ENCODE measurements at regions not wholly inside any gene's neighbourhood (a gene's known extent, or its start where the extent isn't known, plus 50 kb on each side); places are given as distances from the start of the nearest gene placed in this dataset.

DNA sequence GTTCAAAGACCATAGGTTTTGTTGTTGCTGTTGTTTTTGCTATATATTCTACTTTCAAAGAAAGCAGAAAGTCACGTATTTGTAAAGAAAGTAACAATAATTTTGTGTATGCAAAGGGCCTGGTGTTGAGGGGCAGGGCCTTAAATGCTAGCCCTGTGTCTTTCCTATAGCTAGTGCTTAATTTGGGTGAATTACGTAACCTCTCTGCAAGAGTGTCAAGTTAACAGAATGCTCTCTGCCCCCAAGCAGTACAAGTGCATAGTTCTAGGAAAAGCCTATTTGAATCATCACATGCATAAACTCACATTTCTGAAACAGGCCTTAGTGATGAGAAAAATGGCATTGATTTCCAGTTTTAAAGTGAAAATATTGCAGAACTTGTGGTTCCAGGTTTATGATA lies 663.6 kb downstream of the STIM2 start:
- DNase-seq (ENCODE audit: low spot score in 2 of 2): no peak
- Histone ChIP-seq H3K36me3 (no peaks in the 10 kb centered on the region), H3K27me3 (no peaks in the 10 kb centered on the region), H3K9me3 (no peaks in the 10 kb centered on the region), H3K27ac (no peak overlapping the region), H3K4me1 (no peaks in the 10 kb centered on the region), H3K4me3 (no peak overlapping the region)
- TF ChIP-seq EP300 (IDR thresholded peaks at IDR 0.05) (no peak), POLR2A (IDR thresholded peaks at IDR 0.05) (no peak)
- TF ChIP-seq, protein P1, sequence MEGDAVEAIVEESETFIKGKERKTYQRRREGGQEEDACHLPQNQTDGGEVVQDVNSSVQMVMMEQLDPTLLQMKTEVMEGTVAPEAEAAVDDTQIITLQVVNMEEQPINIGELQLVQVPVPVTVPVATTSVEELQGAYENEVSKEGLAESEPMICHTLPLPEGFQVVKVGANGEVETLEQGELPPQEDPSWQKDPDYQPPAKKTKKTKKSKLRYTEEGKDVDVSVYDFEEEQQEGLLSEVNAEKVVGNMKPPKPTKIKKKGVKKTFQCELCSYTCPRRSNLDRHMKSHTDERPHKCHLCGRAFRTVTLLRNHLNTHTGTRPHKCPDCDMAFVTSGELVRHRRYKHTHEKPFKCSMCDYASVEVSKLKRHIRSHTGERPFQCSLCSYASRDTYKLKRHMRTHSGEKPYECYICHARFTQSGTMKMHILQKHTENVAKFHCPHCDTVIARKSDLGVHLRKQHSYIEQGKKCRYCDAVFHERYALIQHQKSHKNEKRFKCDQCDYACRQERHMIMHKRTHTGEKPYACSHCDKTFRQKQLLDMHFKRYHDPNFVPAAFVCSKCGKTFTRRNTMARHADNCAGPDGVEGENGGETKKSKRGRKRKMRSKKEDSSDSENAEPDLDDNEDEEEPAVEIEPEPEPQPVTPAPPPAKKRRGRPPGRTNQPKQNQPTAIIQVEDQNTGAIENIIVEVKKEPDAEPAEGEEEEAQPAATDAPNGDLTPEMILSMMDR (IDR thresholded peaks at IDR 0.05): no peak
- WGBS, 2 donors: 63 to 66% methylated on average over 2 of the region's 2 CpGs

GRCh38 chr4:27534488-27534887 lies 673.8 kb downstream of the STIM2 start:
- Histone ChIP-seq H3K27me3 (no peaks in the 10 kb centered on the region), H3K4me1 (no peaks in the 10 kb centered on the region), H3K9me3 (no peaks in the 10 kb centered on the region), H3K27ac (no peak overlapping the region), H3K4me3 (no peak overlapping the region), H3K36me3 (no peaks in the 10 kb centered on the region)
- TF ChIP-seq, protein P1 (IDR thresholded peaks at IDR 0.05): no peak
- TF ChIP-seq EP300 (IDR thresholded peaks at IDR 0.05) (no peak), POLR2A (IDR thresholded peaks at IDR 0.05) (no peak)
- no peak for DNase-seq (ENCODE audit: low spot score in 2 of 2)
- WGBS, 2 donors: 21 to 32% methylated on average over 1 of the region's 1 CpG

DNA sequence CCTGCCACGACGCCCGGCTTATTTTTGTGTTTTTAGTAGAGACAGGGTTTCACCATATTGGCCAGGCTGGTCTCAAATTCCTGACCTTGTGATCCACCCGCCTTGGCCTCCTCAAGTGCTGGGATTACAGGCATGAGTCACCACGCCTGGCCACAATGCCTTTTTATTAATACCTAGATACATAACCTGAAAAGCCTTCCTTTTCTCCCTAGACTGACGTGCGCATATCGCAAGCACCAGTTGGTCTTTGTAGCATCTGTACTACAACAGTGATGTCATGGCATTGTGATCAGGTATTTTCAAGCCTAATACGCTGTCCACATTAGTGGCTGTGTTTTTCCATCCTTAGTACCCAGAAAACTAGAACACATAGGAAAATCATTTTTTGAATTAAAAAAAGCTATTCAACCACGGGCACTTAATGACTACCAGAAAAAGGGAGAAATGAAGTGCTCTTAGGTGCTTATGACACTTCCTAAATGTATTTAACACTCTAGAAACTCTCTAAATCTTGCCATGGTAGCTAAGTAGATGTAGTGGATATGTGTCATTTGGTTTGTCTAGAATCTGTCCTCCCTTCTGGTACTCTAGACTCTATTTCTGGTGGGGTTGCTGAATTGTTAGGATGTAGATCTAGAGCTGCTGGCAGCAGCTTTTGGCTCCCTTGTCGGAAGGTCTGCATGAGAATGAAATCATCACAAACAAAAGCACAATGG lies 707.8 kb downstream of the STIM2 start:
- no peak overlapping the region for H3K4me3 ChIP-seq
- H3K4me1 ChIP-seq: no peaks in the 10 kb centered on the region
- no peaks in the 10 kb centered on the region for H3K27me3 ChIP-seq
- H3K9me3 ChIP-seq: no peaks in the 10 kb centered on the region
- no peak overlapping the region for H3K27ac ChIP-seq
- TF ChIP-seq, protein P1 (IDR thresholded peaks at IDR 0.05): no peak
- TF ChIP-seq POLR2A (IDR thresholded peaks at IDR 0.05): no peak
- no peak for TF ChIP-seq EP300 (IDR thresholded peaks at IDR 0.05)
- DNase-seq (ENCODE audit: low spot score in 2 of 2): no peak
- no peaks in the 10 kb centered on the region for H3K36me3 ChIP-seq
- 87 to 92% methylated on average over 11 of the region's 11 CpGs for WGBS, 2 donors

- DNase-seq (ENCODE audit: low spot score in 2 of 2): no peak
- 78 to 86% methylated on average over 2 of the region's 2 CpGs for WGBS, 2 donors
- Histone ChIP-seq H3K27me3 (no peaks in the 10 kb centered on the region), H3K9me3 (no peaks in the 10 kb centered on the region), H3K4me3 (no peak overlapping the region), H3K36me3 (no peaks in the 10 kb centered on the region), H3K27ac (no peak overlapping the region), H3K4me1 (no peaks in the 10 kb centered on the region)
- TF ChIP-seq EP300 (IDR thresholded peaks at IDR 0.05) (no peak), POLR2A (IDR thresholded peaks at IDR 0.05) (no peak)
- TF ChIP-seq, protein P1 (IDR thresholded peaks at IDR 0.05): no peak
These were observed 708.3 kb downstream of the STIM2 start for GRCh38 chr4:27568952-27569319.

DNA sequence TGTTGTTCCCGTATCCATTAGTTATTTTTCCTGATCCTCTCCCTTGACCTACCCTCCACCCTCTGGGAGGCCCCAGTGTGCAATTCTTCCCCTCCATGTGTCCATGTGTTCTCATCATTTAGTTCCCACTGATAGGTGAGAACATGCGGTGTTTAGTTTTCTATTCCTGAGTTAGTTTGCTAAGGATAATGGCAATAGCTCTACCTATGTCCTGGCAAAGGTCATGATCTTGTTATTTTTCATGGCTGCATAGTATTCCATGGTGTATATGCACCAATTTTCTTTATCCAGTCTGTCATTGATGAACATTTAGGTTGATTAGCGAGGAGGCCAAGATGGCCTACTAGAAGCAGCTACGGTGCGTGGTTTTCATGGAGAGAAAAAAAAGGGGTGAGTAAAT lies 714.1 kb downstream of the STIM2 start:
- H3K4me1 ChIP-seq: no peaks in the 10 kb centered on the region
- no peaks in the 10 kb centered on the region for H3K36me3 ChIP-seq
- DNase-seq (ENCODE audit: low spot score in 2 of 2): no peak
- no peak overlapping the region for H3K4me3 ChIP-seq
- no peak overlapping the region for H3K27ac ChIP-seq
- no peaks in the 10 kb centered on the region for H3K9me3 ChIP-seq
- H3K27me3 ChIP-seq: no peaks in the 10 kb centered on the region
- 82 to 90% methylated on average over 5 of the region's 5 CpGs for WGBS, 2 donors
- TF ChIP-seq POLR2A (IDR thresholded peaks at IDR 0.05) (no peak), EP300 (IDR thresholded peaks at IDR 0.05) (no peak)
- TF ChIP-seq, protein P1 (IDR thresholded peaks at IDR 0.05): no peak

All from tibial nerve (tissue), 4 donors.